ENCODE measurements at regions not wholly inside any gene's neighbourhood (a gene's known extent, or its start where the extent isn't known, plus 50 kb on each side); places are given as distances from the start of the nearest gene placed in this dataset.

GRCh38 chr13:83386609-83387008 is 495.7 kb downstream of the SLITRK1 start:
- TF ChIP-seq POLR2AphosphoS5 (IDR thresholded peaks at IDR 0.05; ENCODE audit: low read depth) (no peak), EZH2phosphoT487 (IDR thresholded peaks at IDR 0.05; ENCODE audit: unreplicated experiment) (no peak), REST (IDR thresholded peaks at IDR 0.05; ENCODE audit: unreplicated experiment) (no peak), EZH2 (IDR thresholded peaks at IDR 0.05; ENCODE audit: low read depth, unreplicated experiment) (no peak), ZNF114 (CRISPR knock-in tag; IDR thresholded peaks at IDR 0.05) (no peak)
- TF ChIP-seq, protein P1, sequence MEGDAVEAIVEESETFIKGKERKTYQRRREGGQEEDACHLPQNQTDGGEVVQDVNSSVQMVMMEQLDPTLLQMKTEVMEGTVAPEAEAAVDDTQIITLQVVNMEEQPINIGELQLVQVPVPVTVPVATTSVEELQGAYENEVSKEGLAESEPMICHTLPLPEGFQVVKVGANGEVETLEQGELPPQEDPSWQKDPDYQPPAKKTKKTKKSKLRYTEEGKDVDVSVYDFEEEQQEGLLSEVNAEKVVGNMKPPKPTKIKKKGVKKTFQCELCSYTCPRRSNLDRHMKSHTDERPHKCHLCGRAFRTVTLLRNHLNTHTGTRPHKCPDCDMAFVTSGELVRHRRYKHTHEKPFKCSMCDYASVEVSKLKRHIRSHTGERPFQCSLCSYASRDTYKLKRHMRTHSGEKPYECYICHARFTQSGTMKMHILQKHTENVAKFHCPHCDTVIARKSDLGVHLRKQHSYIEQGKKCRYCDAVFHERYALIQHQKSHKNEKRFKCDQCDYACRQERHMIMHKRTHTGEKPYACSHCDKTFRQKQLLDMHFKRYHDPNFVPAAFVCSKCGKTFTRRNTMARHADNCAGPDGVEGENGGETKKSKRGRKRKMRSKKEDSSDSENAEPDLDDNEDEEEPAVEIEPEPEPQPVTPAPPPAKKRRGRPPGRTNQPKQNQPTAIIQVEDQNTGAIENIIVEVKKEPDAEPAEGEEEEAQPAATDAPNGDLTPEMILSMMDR (conservative IDR thresholded peaks at IDR 0.05; ENCODE audit: low read depth in 2 of 2): no peak
- TF ChIP-seq, protein P2, sequence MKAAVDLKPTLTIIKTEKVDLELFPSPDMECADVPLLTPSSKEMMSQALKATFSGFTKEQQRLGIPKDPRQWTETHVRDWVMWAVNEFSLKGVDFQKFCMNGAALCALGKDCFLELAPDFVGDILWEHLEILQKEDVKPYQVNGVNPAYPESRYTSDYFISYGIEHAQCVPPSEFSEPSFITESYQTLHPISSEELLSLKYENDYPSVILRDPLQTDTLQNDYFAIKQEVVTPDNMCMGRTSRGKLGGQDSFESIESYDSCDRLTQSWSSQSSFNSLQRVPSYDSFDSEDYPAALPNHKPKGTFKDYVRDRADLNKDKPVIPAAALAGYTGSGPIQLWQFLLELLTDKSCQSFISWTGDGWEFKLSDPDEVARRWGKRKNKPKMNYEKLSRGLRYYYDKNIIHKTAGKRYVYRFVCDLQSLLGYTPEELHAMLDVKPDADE (IDR thresholded peaks at IDR 0.05): no peak
